ENCODE measurements at regions not wholly inside any gene's neighbourhood (a gene's known extent, or its start where the extent isn't known, plus 50 kb on each side); places are given as distances from the start of the nearest gene placed in this dataset.

GRCh38 chr2:41735006-41735405 is 312.8 kb upstream of the PKDCC start:
- Histone ChIP-seq H3K4me2 (ENCODE audit: low read depth, low read length) (no peak overlapping the region), H3K36me3 (replicated peaks; ENCODE audit: insufficient read depth, low read length) (no peaks in the 10 kb centered on the region)

GRCh38 chr2:41735476-41735875 is 312.3 kb upstream of the PKDCC start:
- Histone ChIP-seq H3K9me3 (replicated peaks; ENCODE audit: insufficient read depth, low read length) (no peaks in the 10 kb centered on the region), H3K36me3 (replicated peaks; ENCODE audit: insufficient read depth, low read length) (no peaks in the 10 kb centered on the region), H3K4me2 (ENCODE audit: low read depth, low read length) (no peak overlapping the region), H4K20me1 (ENCODE audit: insufficient read depth, low read length) (no peaks in the 10 kb centered on the region), H2AFZ (ENCODE audit: low read length) (no peak overlapping the region), H3K27me3 (replicated peaks; ENCODE audit: insufficient read depth, low read length) (no peaks in the 10 kb centered on the region), H3K27ac (ENCODE audit: low read length) (no peak overlapping the region), H3K9me2 (replicated peaks; ENCODE audit: insufficient read depth, low read length) (no peaks in the 10 kb centered on the region), H3K4me1 (ENCODE audit: low read length) (no peaks in the 10 kb centered on the region), H3K9ac (ENCODE audit: low read length) (no peak overlapping the region), H3K4me3 (ENCODE audit: low read length) (no peak overlapping the region), H3K79me2 (ENCODE audit: low read length) (no peaks in the 10 kb centered on the region), H3F3A (ENCODE audit: insufficient read depth, low read length) (no peaks in the 10 kb centered on the region)
- TF ChIP-seq EZH2 (optimal IDR thresholded peaks at IDR 0.05; ENCODE audit: low read depth, low read length): no peak
- no peak for TF ChIP-seq CTCF (IDR thresholded peaks at IDR 0.05; ENCODE audit: low read length)
- TF ChIP-seq EZH2phosphoT487 (IDR thresholded peaks at IDR 0.05; ENCODE audit: low read length): no peak
- DNase-seq: no peak

More at GRCh38 chr2:41735006-41735405, 312.8 kb upstream of the PKDCC start:
- Histone ChIP-seq H3K27me3 (replicated peaks; ENCODE audit: insufficient read depth, low read length) (no peaks in the 10 kb centered on the region), H3K9me2 (replicated peaks; ENCODE audit: insufficient read depth, low read length) (no peaks in the 10 kb centered on the region), H3K9me3 (replicated peaks; ENCODE audit: insufficient read depth, low read length) (no peaks in the 10 kb centered on the region), H4K20me1 (ENCODE audit: insufficient read depth, low read length) (no peaks in the 10 kb centered on the region), H3F3A (ENCODE audit: insufficient read depth, low read length) (no peaks in the 10 kb centered on the region), H3K79me2 (ENCODE audit: low read length) (no peaks in the 10 kb centered on the region), H3K4me1 (ENCODE audit: low read length) (no peaks in the 10 kb centered on the region), H3K27ac (ENCODE audit: low read length) (no peak overlapping the region), H2AFZ (ENCODE audit: low read length) (no peak overlapping the region), H3K4me3 (ENCODE audit: low read length) (no peak overlapping the region), H3K9ac (ENCODE audit: low read length) (no peak overlapping the region)
- DNase-seq: no peak
- no peak for TF ChIP-seq EZH2 (optimal IDR thresholded peaks at IDR 0.05; ENCODE audit: low read depth, low read length)
- TF ChIP-seq EZH2phosphoT487 (IDR thresholded peaks at IDR 0.05; ENCODE audit: low read length): no peak
- TF ChIP-seq CTCF (IDR thresholded peaks at IDR 0.05; ENCODE audit: low read length): no peak

- TF ChIP-seq EZH2 (optimal IDR thresholded peaks at IDR 0.05; ENCODE audit: low read depth, low read length): no peak
- no peak for TF ChIP-seq CTCF (IDR thresholded peaks at IDR 0.05; ENCODE audit: low read length)
- TF ChIP-seq EZH2phosphoT487 (IDR thresholded peaks at IDR 0.05; ENCODE audit: low read length): no peak
- no peak overlapping the region for H2AFZ ChIP-seq (ENCODE audit: low read length)
- DNase-seq: no peak
Measured at GRCh38 chr2:41736105-41736567, 311.7 kb upstream of the PKDCC start.

More at GRCh38 chr2:41736105-41736567, 311.7 kb upstream of the PKDCC start:
- Histone ChIP-seq H4K20me1 (ENCODE audit: insufficient read depth, low read length) (no peaks in the 10 kb centered on the region), H3K9me2 (replicated peaks; ENCODE audit: insufficient read depth, low read length) (no peaks in the 10 kb centered on the region), H3K27me3 (replicated peaks; ENCODE audit: insufficient read depth, low read length) (no peaks in the 10 kb centered on the region), H3K9me3 (replicated peaks; ENCODE audit: insufficient read depth, low read length) (no peaks in the 10 kb centered on the region), H3K4me1 (ENCODE audit: low read length) (no peaks in the 10 kb centered on the region), H3K36me3 (replicated peaks; ENCODE audit: insufficient read depth, low read length) (no peaks in the 10 kb centered on the region), H3K27ac (ENCODE audit: low read length) (no peak overlapping the region), H3K4me3 (ENCODE audit: low read length) (no peak overlapping the region), H3K4me2 (ENCODE audit: low read depth, low read length) (no peak overlapping the region), H3K9ac (ENCODE audit: low read length) (no peak overlapping the region), H3K79me2 (ENCODE audit: low read length) (no peaks in the 10 kb centered on the region), H3F3A (ENCODE audit: insufficient read depth, low read length) (no peaks in the 10 kb centered on the region)

Measured in MM.1S (cell line).